ENCODE measurements at regions not wholly inside any gene's neighbourhood (a gene's known extent, or its start where the extent isn't known, plus 50 kb on each side); places are given as distances from the start of the nearest gene placed in this dataset.

- TF ChIP-seq POLR2A (IDR thresholded peaks at IDR 0.05; ENCODE audit: borderline replicate concordance, extremely low read depth, insufficient read depth, insufficient read length): no peak
Observed at GRCh38 chr4:160406263-160406825, 1303.5 kb downstream of the RAPGEF2 start (continued).

DNA sequence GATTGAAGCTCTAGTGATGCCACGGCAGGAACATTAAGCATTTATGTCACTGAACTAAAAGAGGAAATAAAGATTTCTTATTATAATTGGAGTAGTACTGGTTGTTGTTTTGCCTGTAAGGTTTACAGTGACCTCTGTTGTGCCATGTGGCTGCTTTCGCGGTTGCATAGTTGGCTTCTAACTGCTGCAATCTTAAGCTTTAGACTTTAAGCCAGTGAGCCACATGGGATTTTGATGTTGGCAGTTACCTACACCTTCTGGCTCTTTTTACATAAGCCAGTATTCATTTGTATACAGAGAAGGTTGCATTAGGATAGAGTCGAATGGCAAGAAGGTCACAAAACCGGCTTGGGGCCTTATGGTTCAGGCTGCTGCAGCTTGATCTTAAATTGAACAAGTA lies 1311.6 kb downstream of the RAPGEF2 start:
- no peaks in the 10 kb centered on the region for H3K79me2 ChIP-seq (ENCODE audit: insufficient read depth, low read length)
- ChIA-PET POLR2A (no interaction called here), RAD21 (ENCODE audit: low non-redundant PET in 1 of 2, low total read pairs in 2 of 2, uncharacterized antibody in 2 of 2, unreplicated experiment in 2 of 2) (no interaction called here), CTCF (no interaction called here)
- H3K4me3 ChIP-seq (replicated peaks in 1 of 2; ENCODE audit: low read depth in 1 of 2, low read length in 2 of 2): no peak overlapping the region
- H3K9me2 ChIP-seq (ENCODE audit: insufficient read depth): no peaks in the 10 kb centered on the region
- H3K4me1 ChIP-seq (ENCODE audit: control insufficient read depth in 1 of 2, insufficient read depth in 2 of 2, low read length in 2 of 2): no peaks in the 10 kb centered on the region
- no peaks in the 10 kb centered on the region for H3K9me3 ChIP-seq (ENCODE audit: control insufficient read depth in 1 of 2, insufficient read depth in 1 of 2, low read depth in 1 of 2, low read length in 2 of 2)
- intact Hi-C loops (cut with micrococcal nuclease): no loop called here
- H4K20me1 ChIP-seq (ENCODE audit: insufficient read depth): no peaks in the 10 kb centered on the region
- H3K27ac ChIP-seq (ENCODE audit: low read depth, low read length): no peak overlapping the region
- no peak overlapping the region for H3K9ac ChIP-seq (ENCODE audit: low read length)
- no peaks in the 10 kb centered on the region for H3K36me3 ChIP-seq (ENCODE audit: control insufficient read depth in 1 of 2, insufficient read depth in 2 of 2, low read length in 2 of 2)
- DNase-seq (ENCODE audit: low read depth, low spot score) (no peak), ATAC-seq (no peak)
- BruUV-seq (replicated peaks): no TSS peak
- H2AFZ ChIP-seq (ENCODE audit: low read depth, low read length, poor library complexity, severe bottlenecking): no peak overlapping the region
- TF ChIP-seq, protein P1, sequence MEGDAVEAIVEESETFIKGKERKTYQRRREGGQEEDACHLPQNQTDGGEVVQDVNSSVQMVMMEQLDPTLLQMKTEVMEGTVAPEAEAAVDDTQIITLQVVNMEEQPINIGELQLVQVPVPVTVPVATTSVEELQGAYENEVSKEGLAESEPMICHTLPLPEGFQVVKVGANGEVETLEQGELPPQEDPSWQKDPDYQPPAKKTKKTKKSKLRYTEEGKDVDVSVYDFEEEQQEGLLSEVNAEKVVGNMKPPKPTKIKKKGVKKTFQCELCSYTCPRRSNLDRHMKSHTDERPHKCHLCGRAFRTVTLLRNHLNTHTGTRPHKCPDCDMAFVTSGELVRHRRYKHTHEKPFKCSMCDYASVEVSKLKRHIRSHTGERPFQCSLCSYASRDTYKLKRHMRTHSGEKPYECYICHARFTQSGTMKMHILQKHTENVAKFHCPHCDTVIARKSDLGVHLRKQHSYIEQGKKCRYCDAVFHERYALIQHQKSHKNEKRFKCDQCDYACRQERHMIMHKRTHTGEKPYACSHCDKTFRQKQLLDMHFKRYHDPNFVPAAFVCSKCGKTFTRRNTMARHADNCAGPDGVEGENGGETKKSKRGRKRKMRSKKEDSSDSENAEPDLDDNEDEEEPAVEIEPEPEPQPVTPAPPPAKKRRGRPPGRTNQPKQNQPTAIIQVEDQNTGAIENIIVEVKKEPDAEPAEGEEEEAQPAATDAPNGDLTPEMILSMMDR (IDR thresholded peaks at IDR 0.05 in 2 of 3, conservative IDR thresholded peaks at IDR 0.05 in 1 of 3; ENCODE audit: borderline replicate concordance in 1 of 3, insufficient read depth in 1 of 3, low read depth in 2 of 3, low read length in 2 of 3): no peak
- TF ChIP-seq CBX3 (IDR thresholded peaks at IDR 0.05; ENCODE audit: low read depth): no peak
- TF ChIP-seq POLR2A (IDR thresholded peaks at IDR 0.05; ENCODE audit: borderline replicate concordance, extremely low read depth, insufficient read depth, insufficient read length): no peak
- no peak for TF ChIP-seq FOSL1 (IDR thresholded peaks at IDR 0.05; ENCODE audit: low read depth)
- no peak for TF ChIP-seq SP1 (IDR thresholded peaks at IDR 0.05; ENCODE audit: low read depth)
- TF ChIP-seq EGR1 (IDR thresholded peaks at IDR 0.05; ENCODE audit: low read depth): no peak
- no peak for TF ChIP-seq EZH2phosphoT487 (IDR thresholded peaks at IDR 0.05; ENCODE audit: borderline replicate concordance)
- TF ChIP-seq SIN3A (IDR thresholded peaks at IDR 0.05; ENCODE audit: low read depth): no peak
- no peak for TF ChIP-seq MAX (IDR thresholded peaks at IDR 0.05)
- no peak for TF ChIP-seq RAD21 (IDR thresholded peaks at IDR 0.05; ENCODE audit: low read depth)
- no peak for TF ChIP-seq CEBPB (IDR thresholded peaks at IDR 0.05; ENCODE audit: low read depth)
- TF ChIP-seq YY1 (IDR thresholded peaks at IDR 0.05; ENCODE audit: extremely low read depth, insufficient replicate concordance, low read depth, low read length): no peak
- no peak for TF ChIP-seq ELF1 (IDR thresholded peaks at IDR 0.05; ENCODE audit: borderline replicate concordance, low read depth)
- no peak for TF ChIP-seq TCF7L2 (IDR thresholded peaks at IDR 0.05; ENCODE audit: borderline replicate concordance, extremely low read depth, insufficient read depth, insufficient read length)
- TF ChIP-seq ZNF274 (IDR thresholded peaks at IDR 0.05; ENCODE audit: low read depth, low read length): no peak
- no peak for TF ChIP-seq JUND (IDR thresholded peaks at IDR 0.05)
- TF ChIP-seq SRF (IDR thresholded peaks at IDR 0.05; ENCODE audit: low read depth): no peak
- TF ChIP-seq POLR2AphosphoS5 (IDR thresholded peaks at IDR 0.05; ENCODE audit: low read depth, low read length): no peak
- no peak overlapping the region for H3K4me2 ChIP-seq (ENCODE audit: low read length)
- H3K27me3 ChIP-seq (ENCODE audit: insufficient read depth, low read length): no peaks in the 10 kb centered on the region

Measured in HCT116 (cell line).